HL-60 (cell line): ENCODE measurements at regions not wholly inside any gene's neighbourhood (a gene's known extent, or its start where the extent isn't known, plus 50 kb on each side); places are given as distances from the start of the nearest gene placed in this dataset.

Source experiments
- DNase-seq, 2 experiments: peaks; one replicate each; pipeline ENCODE4 v3.0.0-alpha.2; 2010 to 2020; ENCODE audit warnings: low read depth in 1 of 2, low spot score in 1 of 2
- H3K27ac ChIP-seq: fragments of 250-450 bp; sonication (Bioruptor Pico); replicated peaks from 2 replicates; pipeline ENCODE4 v1.5.1; 2020; ENCODE audit warnings: mild to moderate bottlenecking, moderate library complexity
- H3K27me3 ChIP-seq: fragments of 250-450 bp; sonication (Bioruptor Pico); 2 replicates; pipeline ENCODE4 v1.5.1; 2021; ENCODE audit warnings: mild to moderate bottlenecking, moderate library complexity; ENCODE audit not compliant: insufficient read depth, poor library complexity, severe bottlenecking
- H3K4me3 ChIP-seq: replicated peaks from 2 replicates; pipeline ENCODE4 v1.5.1; 2011; ENCODE audit warnings: mild to moderate bottlenecking, control low read depth, low read length; ENCODE audit not compliant: insufficient read depth
- GABPA ChIP-seq: IDR thresholded peaks from 2 replicates; pipeline ENCODE4 v1.6.1; 2012; ENCODE audit warnings: low read depth
- POLR2AphosphoS5 ChIP-seq: IDR thresholded peaks from 2 replicates; pipeline ENCODE4 v1.6.1; 2012; ENCODE audit warnings: low read depth
- SPI1 ChIP-seq: IDR thresholded peaks from 2 replicates; pipeline ENCODE4 v1.6.1; 2012; ENCODE audit warnings: low read depth, mild to moderate bottlenecking, borderline replicate concordance
- TF ChIP-seq, protein P1 (sequence below): IDR thresholded peaks from one replicate; pipeline ENCODE4 v1.5.1; 2011; ENCODE audit warnings: low read length, control low read depth, inconsistent platforms; ENCODE audit not compliant: insufficient read depth
- TF ChIP-seq, protein P2 (sequence below): IDR thresholded peaks from 2 replicates; pipeline ENCODE4 v1.6.1; 2012; ENCODE audit warnings: low read depth; ENCODE audit not compliant: insufficient replicate concordance

DNA sequence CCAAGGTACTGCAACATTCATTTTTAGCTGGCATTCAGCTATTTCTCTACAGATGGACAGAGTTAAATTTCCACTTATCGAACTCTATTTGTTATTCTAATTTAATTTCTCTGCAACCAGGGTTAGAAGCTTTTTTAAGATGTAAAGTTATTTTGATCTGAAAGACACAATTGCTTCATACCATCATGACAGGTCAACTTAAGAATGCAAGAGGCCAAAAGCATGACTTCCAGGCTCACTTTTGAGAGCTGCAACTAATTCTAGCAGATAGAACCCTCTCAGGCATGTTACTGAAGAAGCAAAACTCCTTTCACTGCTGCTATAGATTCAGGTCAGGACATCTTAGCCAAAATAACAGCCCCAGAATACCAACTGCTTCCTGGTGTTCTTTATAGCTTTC lies 86.5 kb upstream of the GALNT18 start:
- no peak overlapping the region for H3K4me3 ChIP-seq
- TF ChIP-seq POLR2AphosphoS5 (no peak), SPI1 (no peak), GABPA (no peak)
- TF ChIP-seq, protein P1, sequence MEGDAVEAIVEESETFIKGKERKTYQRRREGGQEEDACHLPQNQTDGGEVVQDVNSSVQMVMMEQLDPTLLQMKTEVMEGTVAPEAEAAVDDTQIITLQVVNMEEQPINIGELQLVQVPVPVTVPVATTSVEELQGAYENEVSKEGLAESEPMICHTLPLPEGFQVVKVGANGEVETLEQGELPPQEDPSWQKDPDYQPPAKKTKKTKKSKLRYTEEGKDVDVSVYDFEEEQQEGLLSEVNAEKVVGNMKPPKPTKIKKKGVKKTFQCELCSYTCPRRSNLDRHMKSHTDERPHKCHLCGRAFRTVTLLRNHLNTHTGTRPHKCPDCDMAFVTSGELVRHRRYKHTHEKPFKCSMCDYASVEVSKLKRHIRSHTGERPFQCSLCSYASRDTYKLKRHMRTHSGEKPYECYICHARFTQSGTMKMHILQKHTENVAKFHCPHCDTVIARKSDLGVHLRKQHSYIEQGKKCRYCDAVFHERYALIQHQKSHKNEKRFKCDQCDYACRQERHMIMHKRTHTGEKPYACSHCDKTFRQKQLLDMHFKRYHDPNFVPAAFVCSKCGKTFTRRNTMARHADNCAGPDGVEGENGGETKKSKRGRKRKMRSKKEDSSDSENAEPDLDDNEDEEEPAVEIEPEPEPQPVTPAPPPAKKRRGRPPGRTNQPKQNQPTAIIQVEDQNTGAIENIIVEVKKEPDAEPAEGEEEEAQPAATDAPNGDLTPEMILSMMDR = no peak
- TF ChIP-seq, protein P2, sequence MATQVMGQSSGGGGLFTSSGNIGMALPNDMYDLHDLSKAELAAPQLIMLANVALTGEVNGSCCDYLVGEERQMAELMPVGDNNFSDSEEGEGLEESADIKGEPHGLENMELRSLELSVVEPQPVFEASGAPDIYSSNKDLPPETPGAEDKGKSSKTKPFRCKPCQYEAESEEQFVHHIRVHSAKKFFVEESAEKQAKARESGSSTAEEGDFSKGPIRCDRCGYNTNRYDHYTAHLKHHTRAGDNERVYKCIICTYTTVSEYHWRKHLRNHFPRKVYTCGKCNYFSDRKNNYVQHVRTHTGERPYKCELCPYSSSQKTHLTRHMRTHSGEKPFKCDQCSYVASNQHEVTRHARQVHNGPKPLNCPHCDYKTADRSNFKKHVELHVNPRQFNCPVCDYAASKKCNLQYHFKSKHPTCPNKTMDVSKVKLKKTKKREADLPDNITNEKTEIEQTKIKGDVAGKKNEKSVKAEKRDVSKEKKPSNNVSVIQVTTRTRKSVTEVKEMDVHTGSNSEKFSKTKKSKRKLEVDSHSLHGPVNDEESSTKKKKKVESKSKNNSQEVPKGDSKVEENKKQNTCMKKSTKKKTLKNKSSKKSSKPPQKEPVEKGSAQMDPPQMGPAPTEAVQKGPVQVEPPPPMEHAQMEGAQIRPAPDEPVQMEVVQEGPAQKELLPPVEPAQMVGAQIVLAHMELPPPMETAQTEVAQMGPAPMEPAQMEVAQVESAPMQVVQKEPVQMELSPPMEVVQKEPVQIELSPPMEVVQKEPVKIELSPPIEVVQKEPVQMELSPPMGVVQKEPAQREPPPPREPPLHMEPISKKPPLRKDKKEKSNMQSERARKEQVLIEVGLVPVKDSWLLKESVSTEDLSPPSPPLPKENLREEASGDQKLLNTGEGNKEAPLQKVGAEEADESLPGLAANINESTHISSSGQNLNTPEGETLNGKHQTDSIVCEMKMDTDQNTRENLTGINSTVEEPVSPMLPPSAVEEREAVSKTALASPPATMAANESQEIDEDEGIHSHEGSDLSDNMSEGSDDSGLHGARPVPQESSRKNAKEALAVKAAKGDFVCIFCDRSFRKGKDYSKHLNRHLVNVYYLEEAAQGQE = no peak
- H3K27ac ChIP-seq = no peak overlapping the region
- H3K27me3 ChIP-seq = no peaks in the 10 kb centered on the region
- DNase-seq = no peak

DNA sequence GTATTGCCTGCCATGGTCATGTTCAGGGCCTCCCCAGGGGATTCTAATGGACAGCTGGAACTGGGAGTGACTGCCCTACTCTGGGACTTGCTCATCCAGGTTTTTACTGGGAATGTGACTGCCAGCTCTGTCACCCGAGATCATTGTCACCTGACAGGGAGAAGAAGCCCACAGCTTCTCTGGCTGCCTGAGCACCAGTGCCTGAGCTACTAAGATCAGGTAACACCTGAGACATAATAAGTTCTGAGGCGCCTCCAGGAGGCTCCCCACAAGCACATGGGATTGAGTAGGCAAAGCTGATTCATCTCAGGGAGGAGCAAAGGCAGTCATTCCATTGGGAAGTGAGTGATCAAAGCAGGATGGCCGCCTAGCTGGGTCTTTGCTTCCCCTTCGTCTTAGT lies 84.2 kb upstream of the GALNT18 start:
- H3K4me3 ChIP-seq = no peak overlapping the region
- TF ChIP-seq, protein P1 = no peak
- no peak for TF ChIP-seq GABPA
- no peak for TF ChIP-seq POLR2AphosphoS5
- TF ChIP-seq, protein P2 = no peak
- no peak for TF ChIP-seq SPI1
- H3K27ac ChIP-seq = no peak overlapping the region
- no peaks in the 10 kb centered on the region for H3K27me3 ChIP-seq
- no peak for DNase-seq

DNA sequence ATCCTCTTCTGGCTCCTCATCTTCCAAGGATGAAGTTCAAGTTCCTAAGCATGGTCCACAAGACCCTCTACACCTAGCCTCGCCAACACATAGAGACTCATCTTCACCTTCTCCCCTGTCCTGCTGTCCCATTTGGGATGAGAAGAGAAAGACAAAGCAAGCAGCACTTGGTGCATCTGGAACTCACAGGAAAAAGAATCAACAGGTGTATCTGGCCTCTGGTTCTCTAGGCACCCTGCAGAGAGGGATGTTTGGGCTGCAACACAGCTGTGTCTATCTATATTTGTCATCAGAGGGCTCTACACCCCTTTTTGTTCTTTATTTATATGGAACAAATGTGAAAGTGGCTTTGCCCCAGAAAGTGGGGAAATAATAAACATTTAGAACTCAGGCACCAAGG lies 82.1 kb upstream of the GALNT18 start:
- Histone ChIP-seq H3K4me3 (no peak overlapping the region), H3K27ac (no peak overlapping the region), H3K27me3 (no peaks in the 10 kb centered on the region)
- no peak for DNase-seq
- no peak for TF ChIP-seq SPI1
- TF ChIP-seq GABPA = no peak
- TF ChIP-seq, protein P2 = no peak

DNA sequence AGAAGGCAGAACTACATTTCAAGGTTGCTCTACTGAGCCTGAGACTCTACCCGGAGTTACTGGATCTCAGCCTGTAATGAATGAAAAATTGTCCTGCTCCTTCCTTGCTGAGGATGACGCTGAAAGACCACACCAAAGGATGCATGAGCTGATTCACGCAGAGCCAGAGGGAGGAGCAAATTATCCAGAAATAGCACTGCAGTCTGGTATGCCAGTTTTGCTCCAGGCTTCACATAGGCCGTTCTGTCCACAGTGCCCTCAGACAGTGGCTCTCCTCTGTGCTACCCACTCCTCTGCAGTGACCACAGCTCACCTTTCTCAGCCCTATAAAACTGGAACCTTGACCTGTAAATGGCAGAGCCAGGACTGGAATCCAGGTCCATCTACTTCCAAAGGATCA lies 79.3 kb upstream of the GALNT18 start:
- TF ChIP-seq SPI1 (no peak), GABPA (no peak), POLR2AphosphoS5 (no peak)
- TF ChIP-seq, protein P1 = no peak
- TF ChIP-seq, protein P2 = no peak
- H3K4me3 ChIP-seq = no peak overlapping the region
- H3K27ac ChIP-seq = no peak overlapping the region
- no peaks in the 10 kb centered on the region for H3K27me3 ChIP-seq
- no peak for DNase-seq
